IMR-90 (cell line): ENCODE measurements at regions not wholly inside any gene's neighbourhood (a gene's known extent, or its start where the extent isn't known, plus 50 kb on each side); places are given as distances from the start of the nearest gene placed in this dataset.

Experiments used
- ATAC-seq: fragments of 200-7000 bp; cut with Tn5 transposase; 2 replicates; pipeline ENCODE4 v1.9.1; 2020; ENCODE audit warnings: low read depth, mild to moderate bottlenecking, moderate library complexity
- BruUV-seq: library from RNA; stranded (reverse); fragments of 400-500 nt; replicated peaks from 2 replicates; lab custom pipeline; 2021; lab: Mats Ljungman, UMichigan
- CTCF ChIA-PET: fragments of 300-600 bp; formaldehyde crosslinking; extraction: SDS; loops from one replicate; lab custom pipeline; 2021; ENCODE audit warnings: antibody characterized with exemption; lab: Yijun Ruan, JAX
- POLR2A ChIA-PET: fragments of 300-600 bp; sonication (Branson Sonifier 250); formaldehyde crosslinking; loops from one replicate; lab custom pipeline; 2022; ENCODE audit warnings: antibody characterized with exemption; ENCODE audit not compliant: unreplicated experiment; lab: Charles Lee
- DNase-seq: peaks from one replicate; pipeline ENCODE4 v3.0.0; 2013
- H2AFZ ChIP-seq: replicated peaks from 2 replicates; pipeline ENCODE3; 2013; ENCODE audit warnings: low read length, mild to moderate bottlenecking; ENCODE audit not compliant: poor library complexity
- H2AK5ac ChIP-seq: 2 replicates; pipeline ENCODE4 v1.6.1; 2013; ENCODE audit warnings: low read depth, low read length, inconsistent platforms
- H2AK9ac ChIP-seq: replicated peaks from 2 replicates; pipeline ENCODE3; 2013; ENCODE audit warnings: mild to moderate bottlenecking, low read depth, low read length, moderate library complexity; ENCODE audit not compliant: poor library complexity
- H2BK120ac ChIP-seq: 2 replicates; pipeline ENCODE4 v1.6.1; 2013; ENCODE audit warnings: low read depth, low read length, inconsistent platforms
- H2BK15ac ChIP-seq: 3 replicates; pipeline ENCODE4 v1.6.1; 2013; ENCODE audit warnings: low read depth, low read length, inconsistent platforms
- H2BK20ac ChIP-seq: 2 replicates; pipeline ENCODE4 v1.6.1; 2013; ENCODE audit warnings: low read depth, mild to moderate bottlenecking, inconsistent platforms, low read length, moderate library complexity
- H2BK5ac ChIP-seq: 2 replicates; pipeline ENCODE4 v1.6.1; 2013; ENCODE audit warnings: mild to moderate bottlenecking, low read depth, low read length, inconsistent platforms; ENCODE audit not compliant: poor library complexity, severe bottlenecking
- H3K14ac ChIP-seq: replicated peaks from 2 replicates; pipeline ENCODE4 v1.6.1; 2013; ENCODE audit warnings: low read depth, low read length, inconsistent platforms
- H3K18ac ChIP-seq: 2 replicates; pipeline ENCODE4 v1.6.1; 2013; ENCODE audit warnings: low read depth, low read length, control low read depth
- H3K23ac ChIP-seq: 2 replicates; pipeline ENCODE4 v1.6.1; 2013; ENCODE audit warnings: low read depth, low read length, inconsistent platforms
- H3K27ac ChIP-seq: 2 replicates; pipeline ENCODE4 v1.5.1; 2013; ENCODE audit warnings: mild to moderate bottlenecking, control low read depth, low read length; ENCODE audit not compliant: insufficient read depth
- H3K27me3 ChIP-seq: 2 replicates; pipeline ENCODE4 v1.6.1; 2013; ENCODE audit warnings: low read length; ENCODE audit not compliant: control insufficient read depth, insufficient read depth
- H3K36me3 ChIP-seq: 2 replicates; pipeline ENCODE4 v1.6.1; 2013; ENCODE audit warnings: low read length, mixed read lengths; ENCODE audit not compliant: control insufficient read depth, insufficient read depth
- H3K4ac ChIP-seq: 2 replicates; pipeline ENCODE4 v1.6.1; 2013; ENCODE audit warnings: low read depth, low read length, inconsistent platforms
- H3K4me1 ChIP-seq: 2 replicates; pipeline ENCODE4 v1.6.1; 2013; ENCODE audit warnings: low read length, mixed read lengths; ENCODE audit not compliant: control insufficient read depth, insufficient read depth
- H3K4me2 ChIP-seq: 2 replicates; pipeline ENCODE4 v1.6.1; 2013; ENCODE audit warnings: low read depth, mild to moderate bottlenecking, control low read depth, low read length, moderate library complexity
- H3K4me3 ChIP-seq: 2 replicates; pipeline ENCODE4 v1.5.1; 2013; ENCODE audit warnings: low read depth, mild to moderate bottlenecking, control low read depth, low read length, moderate library complexity; ENCODE audit not compliant: insufficient read depth
- H3K56ac ChIP-seq: 2 replicates; pipeline ENCODE4 v1.6.1; 2013; ENCODE audit warnings: low read length, inconsistent platforms; ENCODE audit not compliant: insufficient read depth; ENCODE audit errors: extremely low read depth
- H3K79me1 ChIP-seq, 2 experiments: 2 replicates each; pipeline ENCODE4 v1.6.1; 2013; ENCODE audit warnings: low read length in 2 of 2, inconsistent platforms in 1 of 2, low read depth in 1 of 2
- H3K9ac ChIP-seq: 2 replicates; pipeline ENCODE4 v1.6.1; 2013; ENCODE audit warnings: low read depth, low read length, control low read depth
- H3K9me1 ChIP-seq: 2 replicates; pipeline ENCODE4 v1.6.1; 2013; ENCODE audit warnings: low read length, inconsistent platforms; ENCODE audit not compliant: insufficient read depth
- H3K9me3 ChIP-seq: 2 replicates; pipeline ENCODE4 v1.6.1; 2013; ENCODE audit warnings: low read length; ENCODE audit not compliant: control insufficient read depth, insufficient read depth
- H4K20me1 ChIP-seq: 2 replicates; pipeline ENCODE4 v1.6.1; 2013; ENCODE audit warnings: low read length, inconsistent platforms; ENCODE audit not compliant: insufficient read depth
- H4K5ac ChIP-seq: 2 replicates; pipeline ENCODE4 v1.6.1; 2013; ENCODE audit warnings: mild to moderate bottlenecking, low read depth, low read length, control low read depth
- H4K8ac ChIP-seq, 2 experiments: 2 replicates each; pipeline ENCODE4 v1.6.1; 2013; ENCODE audit warnings: low read depth in 2 of 2, low read length in 2 of 2, control low read depth in 1 of 2, inconsistent platforms in 1 of 2
- H4K91ac ChIP-seq: 2 replicates; pipeline ENCODE4 v1.6.1; 2013; ENCODE audit warnings: low read depth, low read length, inconsistent platforms; ENCODE audit not compliant: insufficient read depth
- CTCF ChIP-seq: conservative IDR thresholded peaks from 2 replicates; pipeline ENCODE4 v1.5.1; 2012; ENCODE audit warnings: mild to moderate bottlenecking, low read depth, low read length, improper control_type of control experiment
- ELK1 ChIP-seq: fragments of 150-350 bp; IDR thresholded peaks from 2 replicates; pipeline ENCODE4 v1.6.1; 2016; ENCODE audit warnings: low read depth, mild to moderate bottlenecking, low read length, moderate library complexity, borderline replicate concordance
- MAFK ChIP-seq: IDR thresholded peaks from 2 replicates; pipeline ENCODE4 v1.6.1; 2012; ENCODE audit warnings: low read depth, low read length, improper control_type of control experiment
- NFE2L2 ChIP-seq: fragments of 150-350 bp; IDR thresholded peaks from 2 replicates; pipeline ENCODE4 v1.6.1; 2016; ENCODE audit warnings: low read depth, mild to moderate bottlenecking, low read length
- RAD21 ChIP-seq: IDR thresholded peaks from 2 replicates; pipeline ENCODE4 v1.6.1; 2012; ENCODE audit warnings: low read length, improper control_type of control experiment
- WGBS, 2 experiments: methylation state at CpG; one replicate each; pipeline versions ENCODE4 v1.1.5 to v1.1.7; 2013; ENCODE audit warnings: missing lambda C conversion rate in 2 of 2; ENCODE audit not compliant: insufficient read length in 1 of 2; ENCODE audit errors: extremely low coverage in 2 of 2; 5-methylcytosine and 5-hydroxymethylcytosine counted together
- dilution Hi-C: fragments of 300-500 bp; cut with HindIII; formaldehyde crosslinking; loops from one replicate; pipeline ENCODE4 v1.14.3; 2018; ENCODE audit warnings: low sequenced_read_pairs; ENCODE audit not compliant: unreplicated experiment
- in situ Hi-C: fragments of 300-500 bp; cut with MboI; formaldehyde crosslinking; loops from 3 replicates; pipeline ENCODE4 v1.14.3; 2019; ENCODE audit warnings: low sequenced_read_pairs, inconsistent platforms, mixed read lengths
- intact Hi-C: fragments of 100-400 bp; cut with micrococcal nuclease; formaldehyde crosslinking; loops from 2 replicates; pipeline ENCODE4 v1.10.0; 2022

GRCh38 chr2:220963930-220964329, 608.2 kb downstream of the EPHA4 start:
- H3K79me1 ChIP-seq, result no peaks in the 10 kb centered on the region
- no peak overlapping the region for H3K14ac ChIP-seq
- no peak overlapping the region for H2AFZ ChIP-seq

More at GRCh38 chr2:220963930-220964329, 608.2 kb downstream of the EPHA4 start:
- ATAC-seq (no peak), DNase-seq (no peak)
- dilution Hi-C loops (no loop called here), intact Hi-C loops (no loop called here), in situ Hi-C loops (no loop called here)
- H3K9me1 ChIP-seq, result peaks cover 5% of the 10 kb centered on the region; the same call in 1 of the 2 replicates
- no peak overlapping the region for H3K4ac ChIP-seq
- TF ChIP-seq RAD21, result no peak
- no peak for TF ChIP-seq NFE2L2
- no peak for TF ChIP-seq ELK1
- TF ChIP-seq CTCF, result no peak
- TF ChIP-seq MAFK, result peak; percentile 77
- no peak overlapping the region for H3K18ac ChIP-seq
- no peak overlapping the region for H3K56ac ChIP-seq
- no CpG with 5 or more reads among the region's 3 CpGs for WGBS, 2 experiments
- 0 out of 2 replicates have a peak overlapping the region, but pooled peaks have one; percentile 7 for H2AK5ac ChIP-seq
- no peak overlapping the region for H2AK9ac ChIP-seq
- H2BK120ac ChIP-seq, result no peak overlapping the region
- H4K8ac ChIP-seq, result no peak overlapping the region
- H3K4me3 ChIP-seq, result no peak overlapping the region
- no peaks in the 10 kb centered on the region for H3K36me3 ChIP-seq
- no peaks in the 10 kb centered on the region for H3K9me3 ChIP-seq
- H3K27me3 ChIP-seq, result peaks cover 5% of the 10 kb centered on the region; the same call in 1 of the 2 replicates
- H3K9ac ChIP-seq, result no peak overlapping the region
- no peak overlapping the region for H3K4me2 ChIP-seq
- H2BK20ac ChIP-seq, result no peak overlapping the region
- no peak overlapping the region for H4K91ac ChIP-seq
- BruUV-seq, result no TSS peak
- ChIA-PET CTCF (no interaction called here), POLR2A (no interaction called here)
- H3K27ac ChIP-seq, result no peak overlapping the region
- H3K4me1 ChIP-seq, result peaks cover 3% of the 10 kb centered on the region; the same call in 1 of the 2 replicates
- H2BK5ac ChIP-seq, result no peak overlapping the region
- H3K23ac ChIP-seq, result no peak overlapping the region
- H2BK15ac ChIP-seq, result no peak overlapping the region
- H4K5ac ChIP-seq, result no peak overlapping the region
- H4K20me1 ChIP-seq, result no peaks in the 10 kb centered on the region
